ENCODE measurements at regions not wholly inside any gene's neighbourhood (a gene's known extent, or its start where the extent isn't known, plus 50 kb on each side); places are given as distances from the start of the nearest gene placed in this dataset.

DNA sequence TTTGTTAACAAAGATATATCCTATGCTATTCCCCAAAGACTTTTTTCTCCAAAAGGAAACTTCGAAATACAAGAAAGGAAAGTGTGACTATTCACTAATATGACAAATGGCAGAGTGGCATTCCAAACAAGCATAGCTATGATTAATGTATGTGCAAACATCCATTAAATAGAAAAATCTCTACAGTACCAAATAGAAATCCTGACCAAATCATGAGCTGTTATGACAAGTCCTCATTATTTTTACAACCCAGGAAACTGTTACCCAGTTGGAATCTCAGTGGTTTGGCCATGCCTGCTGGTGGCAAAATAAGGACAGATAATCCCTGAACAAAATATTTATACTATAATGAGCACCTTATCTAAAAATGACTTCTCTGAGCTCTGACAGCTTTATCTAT lies 202.1 kb downstream of the SEC23A start:
- DNase-seq, result peak; percentile 71

DNA sequence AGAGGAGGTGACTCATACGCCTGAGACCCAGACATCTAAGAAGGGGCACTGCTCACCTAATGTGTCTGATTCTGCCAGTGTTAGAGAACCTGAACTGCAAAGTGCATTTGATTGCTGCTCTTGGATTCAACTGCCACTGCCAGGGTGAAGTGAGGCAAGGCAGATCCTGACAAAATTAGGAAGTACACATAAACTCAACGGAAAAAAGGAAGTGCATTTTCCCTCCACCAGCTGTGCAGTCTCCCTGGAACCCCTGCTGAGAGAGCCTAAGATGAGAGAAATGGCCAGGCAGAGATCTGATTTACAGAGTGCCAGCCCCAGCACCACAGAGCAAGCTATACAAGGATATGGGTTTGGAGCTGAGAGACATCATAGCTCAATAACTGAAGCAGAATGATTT lies 215.3 kb downstream of the SEC23A start:
- DNase-seq, result no peak

DNA sequence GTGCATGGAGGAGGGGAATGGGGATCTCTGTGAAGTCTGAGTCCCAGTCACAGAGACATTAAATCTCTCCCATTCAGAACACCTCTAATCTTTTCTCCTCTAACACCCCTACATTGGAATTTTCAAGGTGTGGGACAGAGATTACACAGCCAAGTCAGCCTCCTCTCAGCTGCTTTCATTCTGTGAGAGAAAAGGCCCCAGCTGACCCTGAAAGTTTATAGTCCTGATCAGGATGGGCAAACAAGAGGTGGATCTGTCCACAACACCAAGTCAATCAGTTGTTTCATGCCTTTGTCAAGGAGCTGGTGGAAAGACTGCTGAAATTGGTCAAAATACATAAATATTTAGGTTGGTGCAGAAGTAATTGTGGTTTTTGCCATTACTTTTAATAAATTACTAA lies 218.9 kb downstream of the SEC23A start:
- no peak for DNase-seq

DNA sequence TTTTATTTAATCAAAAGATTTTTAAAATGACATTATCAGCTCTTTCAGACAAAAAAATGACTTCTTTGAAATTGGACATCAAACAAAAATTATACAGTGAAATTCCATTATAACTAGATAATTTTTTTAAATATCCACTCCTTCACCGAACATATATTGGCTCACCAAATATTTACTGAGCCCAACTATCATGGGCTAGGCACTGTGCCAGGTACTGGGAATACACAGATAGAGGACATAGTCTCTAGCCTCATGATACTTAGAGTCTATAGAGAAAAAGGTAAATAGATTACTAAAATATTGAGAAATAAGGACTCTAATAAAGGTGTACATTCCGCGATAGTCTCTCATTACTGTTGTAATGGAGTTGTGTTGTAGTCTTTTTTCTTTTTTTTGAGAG lies 219.9 kb downstream of the SEC23A start:
- DNase-seq, result no peak

GRCh38 chr14:38882533-38882932 lies 220.5 kb downstream of the SEC23A start:
- DNase-seq, result no peak

DNA sequence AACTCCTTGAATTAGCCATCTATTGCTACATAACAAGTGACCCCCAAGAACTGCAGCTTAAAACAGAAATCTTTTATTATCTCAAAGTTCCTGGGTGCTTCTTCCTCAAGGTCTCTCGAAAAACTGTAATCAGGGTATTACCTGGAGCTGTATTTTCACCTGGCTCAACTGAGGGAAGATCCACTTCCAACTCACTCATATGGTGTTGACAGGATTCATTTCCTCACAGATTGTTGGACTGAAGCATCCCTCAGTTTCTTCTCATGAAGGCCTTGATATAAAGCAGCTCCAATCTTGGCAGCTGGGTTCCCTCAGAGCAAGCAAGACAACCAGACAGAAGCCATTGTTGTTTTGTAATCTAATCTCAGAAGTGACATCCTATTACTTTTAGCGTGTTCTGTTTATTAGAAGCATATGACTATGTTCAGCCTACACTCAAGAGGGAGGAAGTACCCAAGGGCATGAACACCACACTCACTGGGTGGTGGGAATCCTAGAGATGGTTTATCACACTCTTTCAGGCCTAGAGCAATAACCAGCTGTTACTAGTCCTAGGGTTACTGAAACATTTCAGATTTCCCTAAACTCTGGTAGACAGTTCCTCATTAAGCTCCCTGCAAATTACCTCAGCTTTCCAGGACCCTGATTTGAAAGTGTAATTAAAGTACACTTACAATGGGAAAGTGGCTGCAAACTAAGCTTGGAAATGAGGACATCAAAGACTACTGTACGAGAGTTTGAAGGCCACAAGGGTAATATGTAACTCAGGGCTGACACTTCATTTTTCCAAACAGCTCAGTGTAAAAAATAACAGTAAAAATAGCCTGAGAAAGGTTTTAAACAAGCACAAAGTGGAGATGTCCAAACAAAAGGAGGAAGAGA lies 222.2 kb downstream of the SEC23A start:
- DNase-seq, result no peak

GRCh38 chr14:38877744-38878388 lies 225.2 kb downstream of the SEC23A start:
- no peak for DNase-seq

DNA sequence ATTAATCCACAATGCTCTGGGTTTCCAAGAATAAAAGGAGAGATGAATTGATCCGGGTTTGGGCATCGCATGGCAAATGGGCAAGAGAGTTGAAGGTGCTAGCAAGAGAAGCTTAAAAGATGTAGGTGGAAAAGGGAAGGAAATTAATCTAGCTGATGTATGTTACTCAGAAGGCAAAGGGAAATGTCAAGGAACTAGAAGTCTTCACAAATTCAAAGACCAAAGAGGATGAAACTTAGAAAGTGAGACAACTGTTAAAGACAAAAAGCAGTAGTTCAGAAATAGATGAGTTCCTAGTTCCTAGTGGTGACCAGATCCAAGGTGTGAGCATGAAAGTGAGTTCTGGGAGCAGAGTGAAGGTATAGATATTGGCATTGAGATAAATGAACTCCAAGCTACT lies 228.3 kb downstream of the SEC23A start:
- no peak for DNase-seq

- no peak for DNase-seq
These were observed 229.0 kb downstream of the SEC23A start for GRCh38 chr14:38873941-38874612.

GRCh38 chr14:38870296-38870836 lies 232.7 kb downstream of the SEC23A start:
- no peak for DNase-seq

DNA sequence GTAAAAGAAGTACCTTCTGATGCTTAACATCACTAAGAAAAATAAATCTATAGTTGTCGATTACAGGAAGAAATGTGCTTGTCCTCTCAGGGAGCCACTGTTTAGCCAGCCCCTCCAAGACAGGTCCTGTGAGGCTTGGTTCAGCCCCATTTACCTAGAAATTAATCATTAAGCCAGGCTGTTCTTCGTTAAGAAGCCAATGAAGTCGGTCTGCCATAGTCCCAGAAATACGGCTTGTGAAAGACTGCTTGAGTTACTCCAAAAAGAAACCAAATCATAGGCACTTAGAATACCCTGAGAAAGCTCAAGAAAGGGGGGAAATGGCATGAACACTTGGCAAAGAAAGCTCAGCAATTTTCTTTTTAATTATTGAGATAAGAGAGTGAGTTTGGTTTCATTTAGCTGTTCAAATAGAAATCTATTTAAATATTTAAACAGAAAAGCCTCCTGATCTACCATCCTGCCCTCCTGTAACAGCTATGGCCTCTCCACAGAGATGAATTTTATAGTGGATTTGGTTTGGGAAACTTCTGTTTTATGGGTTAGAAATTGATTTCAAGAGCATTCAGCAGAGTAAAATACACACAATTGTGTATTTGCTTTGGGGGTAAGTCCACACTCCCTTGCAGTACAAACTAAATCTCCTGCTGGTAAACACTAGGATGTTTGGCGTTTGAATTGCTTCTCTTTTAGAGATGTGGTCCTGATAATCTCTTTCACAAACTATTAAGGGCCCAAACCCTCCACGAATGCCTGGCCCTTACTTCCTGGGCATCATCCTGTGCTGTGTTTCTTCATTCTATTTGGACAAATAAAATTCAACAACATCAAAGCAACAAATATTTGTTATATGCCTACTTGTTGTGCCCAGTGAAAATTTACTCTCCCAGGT lies 234.4 kb downstream of the SEC23A start:
- DNase-seq, result no peak

DNA sequence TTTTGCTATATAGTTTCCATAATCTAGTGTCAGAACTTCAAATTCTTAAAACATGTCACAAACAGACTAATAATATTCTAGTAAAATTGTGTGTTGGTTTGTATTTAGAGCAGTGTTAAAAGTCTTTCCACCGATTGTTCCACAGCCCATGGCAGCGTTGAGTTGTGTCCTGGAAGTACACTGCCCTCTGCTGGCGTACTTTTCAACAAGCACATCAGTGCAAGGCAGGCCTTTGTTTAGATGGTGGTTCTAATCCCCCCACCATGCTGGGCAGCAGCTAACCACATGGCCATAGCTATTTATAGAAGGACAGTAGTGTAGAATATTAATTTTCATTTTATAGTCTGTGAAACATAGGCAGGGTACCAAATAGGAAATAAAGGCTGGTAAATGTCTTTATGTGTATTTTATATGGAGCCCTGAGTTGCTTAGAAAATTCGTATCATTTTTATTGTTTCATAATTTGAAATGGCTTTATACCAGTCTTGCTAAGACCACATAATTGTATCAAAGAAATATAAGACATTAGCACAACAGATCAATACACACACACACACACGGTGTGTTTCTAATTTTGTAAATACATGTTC lies 235.4 kb downstream of the SEC23A start:
- peak; percentile 62 for DNase-seq

DNA sequence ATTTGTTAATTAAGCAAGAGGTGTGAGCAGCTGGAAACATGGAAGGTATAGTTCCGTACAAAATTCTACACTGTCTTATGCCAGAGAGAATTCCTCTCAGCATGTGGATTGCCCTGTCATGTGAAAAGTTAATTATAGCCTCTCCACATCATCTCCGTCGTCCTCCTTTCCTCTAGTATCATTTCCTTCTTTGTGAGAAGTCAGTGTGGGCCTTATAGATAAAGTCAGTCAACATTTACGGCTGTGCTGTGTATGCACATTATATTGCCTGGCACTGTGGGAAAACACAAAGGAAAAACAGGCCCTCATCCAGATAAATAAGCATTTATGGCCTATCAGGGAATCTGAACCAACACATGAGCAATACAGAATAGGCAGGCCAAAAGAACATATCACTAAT lies 236.6 kb downstream of the SEC23A start:
- DNase-seq, result peak; percentile 92

- DNase-seq, result no peak
These were observed 240.7 kb downstream of the SEC23A start for GRCh38 chr14:38862366-38862765.

DNA sequence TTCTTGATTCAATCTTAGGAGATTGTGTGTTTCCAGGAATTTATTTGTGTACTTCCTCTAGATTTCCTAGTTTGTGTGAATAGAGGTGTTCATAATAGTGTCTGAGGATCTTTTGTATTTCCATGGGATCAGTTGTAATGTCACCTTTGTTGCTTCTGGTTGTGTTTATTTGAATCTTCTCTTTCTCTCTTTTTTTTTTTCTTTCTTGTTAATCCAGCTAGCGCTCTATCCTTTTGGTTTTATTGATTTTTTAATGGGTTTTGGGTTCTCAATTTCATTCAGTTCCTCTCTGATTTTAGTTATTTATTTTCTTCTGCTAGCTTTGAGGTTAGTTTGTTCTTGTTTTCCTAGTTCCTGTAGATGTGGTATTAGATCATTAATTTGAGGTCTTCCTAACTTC lies 242.5 kb downstream of the SEC23A start:
- DNase-seq, result no peak

GRCh38 chr14:38856798-38857197 lies 246.2 kb downstream of the SEC23A start:
- DNase-seq, result no peak

GRCh38 chr14:38855513-38855912 lies 247.5 kb downstream of the SEC23A start:
- no peak for DNase-seq

GRCh38 chr14:38851111-38851510 lies 251.9 kb downstream of the SEC23A start:
- DNase-seq, result no peak

GRCh38 chr14:38850664-38851063 lies 252.4 kb downstream of the SEC23A start:
- DNase-seq, result no peak

DNA sequence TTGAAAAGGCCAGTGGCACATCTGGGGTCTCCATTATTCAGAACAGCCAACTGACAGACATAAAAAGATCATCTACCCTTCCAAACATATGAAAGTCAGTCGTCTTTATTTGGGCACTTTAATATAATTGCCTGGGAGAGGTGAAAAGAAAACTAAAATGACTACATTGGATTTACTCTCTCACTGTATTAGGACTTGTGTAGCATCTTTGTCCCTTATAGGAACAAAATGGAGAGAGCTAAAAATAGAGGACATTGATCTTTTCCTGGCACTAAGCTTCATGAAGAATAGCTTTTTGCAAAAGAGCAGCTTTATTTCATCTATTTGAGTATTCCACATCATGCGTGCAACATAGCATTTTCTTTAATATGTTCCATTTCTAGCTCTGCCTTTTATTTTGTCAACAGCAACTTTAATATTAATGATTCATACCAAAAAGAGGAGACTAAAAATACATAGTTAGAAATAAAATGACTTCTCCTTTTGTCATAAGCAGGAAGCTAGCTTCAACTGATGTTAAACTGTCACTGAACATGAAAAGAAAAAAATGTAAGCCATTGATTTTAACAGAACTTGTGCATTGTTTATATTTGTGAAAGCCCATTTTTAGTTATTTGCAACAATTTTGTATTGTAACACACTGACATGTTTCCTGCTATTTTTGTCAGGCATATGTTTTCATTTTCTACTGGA lies 254.6 kb downstream of the SEC23A start:
- DNase-seq, result no peak

- no peak for DNase-seq
These were observed 255.9 kb downstream of the SEC23A start for GRCh38 chr14:38847161-38847560.

Measured in NCI-H1417 treated with DMSO at 0.1 percent for 48 hours (cell line).